Esophagus muscularis mucosa (tissue), 4 donors: ENCODE measurements at regions not wholly inside any gene's neighbourhood (a gene's known extent, or its start where the extent isn't known, plus 50 kb on each side); places are given as distances from the start of the nearest gene placed in this dataset.

ENCODE experiments used
- DNase-seq: peaks from one replicate; pipeline ENCODE4 v3.0.0-alpha.2; 2017; ENCODE audit errors: extremely low spot score
- H3K27ac ChIP-seq, 4 donors: fragments of 200-600 bp; sonication (generic); replicated peaks in 1 of 4; 1 replicate in 3 of 4; 2 replicates in 1 of 4; pipeline ENCODE4 v1.5.1; 2016 to 2019; ENCODE audit warnings: mild to moderate bottlenecking in 1 of 4
- H3K27me3 ChIP-seq, 4 donors: fragments of 200-600 bp; sonication (generic); one replicate each; pipeline versions ENCODE4 v1.5.1 to v1.6.0; 2016 to 2019
- H3K36me3 ChIP-seq, 4 donors: fragments of 200-600 bp; sonication (generic); one replicate each; pipeline ENCODE4 v1.5.1; 2016 to 2019
- H3K4me1 ChIP-seq, 4 donors: fragments of 200-600 bp; sonication (generic); one replicate each; pipeline ENCODE4 v1.5.1; 2016 to 2019
- H3K4me3 ChIP-seq, 4 donors: fragments of 200-600 bp; sonication (generic); 1 replicate in 2 of 4; 2 replicates in 2 of 4; pipeline ENCODE4 v1.5.1; 2016 to 2019; ENCODE audit warnings: mild to moderate bottlenecking in 4 of 4, moderate library complexity in 1 of 4
- H3K9me3 ChIP-seq, 4 donors: fragments of 200-600 bp; sonication (generic); 1 replicate in 3 of 4; 2 replicates in 1 of 4; pipeline ENCODE4 v1.5.1; 2016 to 2019
- EP300 ChIP-seq: sonication (generic); formaldehyde crosslinking; IDR thresholded peaks from one replicate; pipeline ENCODE4 v1.6.1; 2017; ENCODE audit warnings: antibody characterized with exemption
- POLR2A ChIP-seq: fragments of 450-650 bp; IDR thresholded peaks from one replicate; pipeline ENCODE4 v1.6.1; 2017; ENCODE audit warnings: antibody characterized with exemption, moderate library complexity, mild to moderate bottlenecking, low read depth
- POLR2AphosphoS5 ChIP-seq, 2 donors: sonication (generic); formaldehyde crosslinking; IDR thresholded peaks; one replicate each; pipeline ENCODE4 v1.6.1; 2017; ENCODE audit warnings: antibody characterized with exemption in 2 of 2
- WGBS: methylation state at CpG from one replicate; pipeline ENCODE4 v1.1.5; 2018; 5-methylcytosine and 5-hydroxymethylcytosine counted together
- intact Hi-C: fragments of 100-400 bp; cut with DNase I; formaldehyde crosslinking; loops from one replicate; pipeline ENCODE4 v1.15.1; 2023
- TF ChIP-seq, protein P1 (sequence below), 3 experiments: fragments of 200-600 bp in 2 of 3; fragments of 450-650 bp in 1 of 3; sonication (generic) in 2 of 3; IDR thresholded peaks; one replicate each; pipeline ENCODE4 v1.5.1; 2017 to 2019; ENCODE audit warnings: antibody characterized with exemption in 3 of 3, mild to moderate bottlenecking in 2 of 3, moderate library complexity in 1 of 3

DNA sequence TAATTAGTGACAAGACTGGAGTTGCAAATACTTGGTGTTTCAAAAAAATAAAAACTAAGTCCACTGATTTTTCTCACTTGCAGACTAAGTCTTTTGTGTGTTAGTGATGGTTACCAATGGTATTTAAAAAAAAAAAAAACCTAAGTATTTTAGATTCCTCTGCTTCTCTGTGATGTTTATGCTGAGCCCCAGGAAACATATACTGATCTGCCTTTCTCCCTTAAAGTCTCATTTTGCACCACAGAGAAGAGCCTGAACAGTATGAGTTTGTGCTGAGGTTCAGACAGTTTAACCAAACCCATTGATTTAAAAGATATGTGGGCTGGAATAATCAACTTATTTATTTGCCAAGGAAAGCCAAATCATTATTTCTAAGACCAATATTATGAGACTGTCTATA is 1305.0 kb downstream of the PCDH18 start:
- no peak for DNase-seq
- Histone ChIP-seq H3K4me1 (no peaks in the 10 kb centered on the region), H3K4me3 (no peak overlapping the region), H3K27ac (no peak overlapping the region), H3K9me3 (no peaks in the 10 kb centered on the region), H3K36me3 (no peaks in the 10 kb centered on the region), H3K27me3 (no peaks in the 10 kb centered on the region)
- no peak for TF ChIP-seq POLR2AphosphoS5 (IDR thresholded peaks at IDR 0.05)
- TF ChIP-seq, protein P1, sequence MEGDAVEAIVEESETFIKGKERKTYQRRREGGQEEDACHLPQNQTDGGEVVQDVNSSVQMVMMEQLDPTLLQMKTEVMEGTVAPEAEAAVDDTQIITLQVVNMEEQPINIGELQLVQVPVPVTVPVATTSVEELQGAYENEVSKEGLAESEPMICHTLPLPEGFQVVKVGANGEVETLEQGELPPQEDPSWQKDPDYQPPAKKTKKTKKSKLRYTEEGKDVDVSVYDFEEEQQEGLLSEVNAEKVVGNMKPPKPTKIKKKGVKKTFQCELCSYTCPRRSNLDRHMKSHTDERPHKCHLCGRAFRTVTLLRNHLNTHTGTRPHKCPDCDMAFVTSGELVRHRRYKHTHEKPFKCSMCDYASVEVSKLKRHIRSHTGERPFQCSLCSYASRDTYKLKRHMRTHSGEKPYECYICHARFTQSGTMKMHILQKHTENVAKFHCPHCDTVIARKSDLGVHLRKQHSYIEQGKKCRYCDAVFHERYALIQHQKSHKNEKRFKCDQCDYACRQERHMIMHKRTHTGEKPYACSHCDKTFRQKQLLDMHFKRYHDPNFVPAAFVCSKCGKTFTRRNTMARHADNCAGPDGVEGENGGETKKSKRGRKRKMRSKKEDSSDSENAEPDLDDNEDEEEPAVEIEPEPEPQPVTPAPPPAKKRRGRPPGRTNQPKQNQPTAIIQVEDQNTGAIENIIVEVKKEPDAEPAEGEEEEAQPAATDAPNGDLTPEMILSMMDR (IDR thresholded peaks at IDR 0.05): no peak
- no peak for TF ChIP-seq POLR2A
- intact Hi-C loops: no loop called here

DNA sequence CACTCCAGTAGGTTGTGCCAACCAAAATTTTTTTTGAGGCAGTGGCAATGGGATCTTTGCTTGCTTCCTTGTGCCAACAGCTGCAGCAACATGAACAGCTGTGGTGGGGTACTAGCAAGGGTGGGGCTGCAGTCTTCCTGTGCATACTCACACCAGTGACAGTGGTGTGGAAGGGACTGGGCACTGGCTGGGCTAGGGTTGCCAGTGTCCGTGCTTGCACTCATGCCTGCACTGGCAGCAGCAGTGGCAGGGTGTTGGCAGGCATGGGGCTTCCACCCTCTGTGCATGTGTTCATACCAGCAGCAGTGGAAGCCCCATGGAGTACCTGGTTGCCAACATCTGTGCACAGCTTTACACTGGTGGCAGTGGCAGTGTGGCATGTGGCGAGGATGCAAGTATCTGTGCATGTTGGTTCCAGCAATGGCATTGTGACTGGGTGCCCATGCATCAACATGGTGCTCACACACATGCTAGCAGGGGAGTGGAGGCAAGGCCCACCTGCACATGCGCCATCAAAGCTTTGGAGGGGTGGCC is 1312.6 kb downstream of the PCDH18 start:
- WGBS: 100% methylated on average over 1 of the region's 3 CpGs

DNA sequence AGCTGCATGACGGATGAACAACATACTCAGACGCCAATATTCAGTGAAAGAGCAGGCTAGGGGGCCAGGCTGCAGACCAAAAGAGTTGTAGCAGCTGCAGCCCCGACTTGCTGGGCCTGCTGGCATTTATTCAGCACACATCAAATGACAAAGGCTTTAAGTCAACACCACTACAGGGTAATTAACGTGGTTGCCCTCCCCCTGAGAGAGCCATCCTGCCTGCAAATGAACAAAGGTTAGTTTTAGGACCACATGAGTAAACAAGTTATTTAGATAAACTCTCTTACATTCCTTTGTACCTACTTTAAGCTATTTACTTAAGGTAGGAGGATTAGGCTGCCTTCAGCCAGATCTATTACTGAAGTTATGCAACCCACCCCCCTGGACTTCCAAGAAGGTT is 1329.1 kb downstream of the PCDH18 start:
- Histone ChIP-seq H3K27me3 (no peaks in the 10 kb centered on the region), H3K36me3 (no peaks in the 10 kb centered on the region), H3K4me1 (no peaks in the 10 kb centered on the region), H3K9me3 (no peaks in the 10 kb centered on the region), H3K27ac (no peak overlapping the region), H3K4me3 (no peak overlapping the region)
- intact Hi-C loops: no loop called here
- no peak for DNase-seq
- TF ChIP-seq POLR2AphosphoS5 (IDR thresholded peaks at IDR 0.05) (no peak), EP300 (no peak), POLR2A (no peak)
- TF ChIP-seq, protein P1 (IDR thresholded peaks at IDR 0.05): no peak
- WGBS: 62% methylated on average over 4 of the region's 4 CpGs

More for the DNA sequence above, 1312.6 kb downstream of the PCDH18 start:
- Histone ChIP-seq H3K27ac (no peak overlapping the region), H3K36me3 (no peaks in the 10 kb centered on the region), H3K4me3 (no peak overlapping the region), H3K27me3 (no peaks in the 10 kb centered on the region), H3K4me1 (no peaks in the 10 kb centered on the region), H3K9me3 (no peaks in the 10 kb centered on the region)
- TF ChIP-seq, protein P1 (IDR thresholded peaks at IDR 0.05): no peak
- TF ChIP-seq EP300: no peak
- no peak for TF ChIP-seq POLR2AphosphoS5 (IDR thresholded peaks at IDR 0.05)
- TF ChIP-seq POLR2A: no peak
- intact Hi-C loops: no loop called here
- DNase-seq: no peak

DNA sequence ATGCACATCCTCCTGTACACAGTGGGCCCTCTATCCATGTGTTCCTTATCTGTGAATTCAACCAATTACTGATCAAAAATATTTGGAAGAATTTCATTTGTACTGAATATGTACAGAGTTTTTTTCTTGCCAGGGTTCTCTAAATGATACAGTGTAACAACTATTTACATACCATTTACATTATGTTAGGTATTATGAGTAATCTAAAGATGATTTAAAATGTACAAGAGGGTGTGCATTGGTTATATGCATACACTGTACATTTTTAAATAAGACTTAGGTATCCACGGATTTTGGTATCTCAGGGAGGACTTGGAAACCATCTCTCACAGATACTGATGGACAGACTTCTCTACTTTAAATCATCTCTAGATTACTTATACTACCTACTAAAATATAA is 1333.9 kb downstream of the PCDH18 start:
- intact Hi-C loops: no loop called here
- H3K4me3 ChIP-seq: no peak overlapping the region
- WGBS: 90% methylated on average over 1 of the region's 1 CpG
- H3K36me3 ChIP-seq: no peaks in the 10 kb centered on the region
- no peak for DNase-seq
- no peaks in the 10 kb centered on the region for H3K9me3 ChIP-seq
- no peaks in the 10 kb centered on the region for H3K27me3 ChIP-seq
- TF ChIP-seq POLR2AphosphoS5 (IDR thresholded peaks at IDR 0.05) (no peak), EP300 (no peak)
- TF ChIP-seq, protein P1 (IDR thresholded peaks at IDR 0.05): no peak
- H3K27ac ChIP-seq: no peak overlapping the region
- H3K4me1 ChIP-seq: no peaks in the 10 kb centered on the region

DNA sequence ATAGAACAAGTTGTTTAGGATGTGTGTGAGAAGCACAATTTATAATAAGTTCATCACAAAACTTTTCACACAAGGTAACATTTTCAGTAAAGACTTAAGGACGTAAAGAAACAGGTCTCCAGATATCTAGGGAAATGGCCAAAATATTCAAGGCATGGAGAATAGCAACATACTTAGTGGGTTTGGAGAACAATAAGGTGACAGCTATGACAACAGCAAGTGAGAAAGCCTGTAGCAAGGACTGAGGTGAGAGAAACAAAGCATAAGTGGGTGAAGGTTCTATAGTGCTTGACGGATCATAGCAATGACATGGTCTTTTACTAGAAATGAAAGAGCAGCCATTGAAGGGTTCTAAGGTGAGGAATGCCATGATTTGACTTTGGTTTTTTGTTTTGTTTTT is 1337.3 kb downstream of the PCDH18 start:
- Histone ChIP-seq H3K27ac (no peak overlapping the region), H3K4me1 (no peaks in the 10 kb centered on the region), H3K36me3 (no peaks in the 10 kb centered on the region), H3K4me3 (no peak overlapping the region), H3K27me3 (no peaks in the 10 kb centered on the region), H3K9me3 (no peaks in the 10 kb centered on the region)
- 85% methylated on average over 2 of the region's 2 CpGs for WGBS
- TF ChIP-seq EP300 (no peak), POLR2A (no peak), POLR2AphosphoS5 (IDR thresholded peaks at IDR 0.05) (no peak)
- TF ChIP-seq, protein P1 (IDR thresholded peaks at IDR 0.05): no peak
- intact Hi-C loops: no loop called here
- no peak for DNase-seq
